AG04450 (cell line): ENCODE measurements at regions not wholly inside any gene's neighbourhood (a gene's known extent, or its start where the extent isn't known, plus 50 kb on each side); places are given as distances from the start of the nearest gene placed in this dataset.

Experiments
- CTCF ChIA-PET: fragments of 300-600, 350-600 bp; formaldehyde crosslinking; extraction: SDS; loops from one replicate; lab custom pipeline; 2022; ENCODE audit warnings: antibody characterized with exemption, inconsistent platforms; lab: Charles Lee
- POLR2A ChIA-PET: fragments of 350-600 bp; formaldehyde crosslinking; extraction: SDS; loops from one replicate; lab custom pipeline; 2021; ENCODE audit warnings: antibody characterized with exemption, inconsistent platforms; lab: Yijun Ruan, JAX
- DNase-seq: peaks from one replicate; pipeline ENCODE4 v3.0.0-alpha.2; 2011; ENCODE audit warnings: low read depth, low spot score
- H3K27ac ChIP-seq: one replicate; pipeline ENCODE4 v1.5.1; 2012; ENCODE audit warnings: low read depth, low read length, control low read depth
- H3K27me3 ChIP-seq: one replicate; pipeline ENCODE4 v1.6.0; 2012; ENCODE audit warnings: low read length; ENCODE audit not compliant: control insufficient read depth, insufficient read depth
- H3K4me3 ChIP-seq: 2 replicates; pipeline ENCODE4 v1.5.1; 2011; ENCODE audit warnings: mild to moderate bottlenecking, low read depth, low read length, control low read depth
- H3K9me3 ChIP-seq: 2 replicates; pipeline ENCODE4 v1.5.1; 2012; ENCODE audit warnings: low read length; ENCODE audit not compliant: control insufficient read depth, insufficient read depth
- CTCF ChIP-seq: IDR thresholded peaks from 2 replicates; pipeline ENCODE4 v1.5.1; 2011; ENCODE audit warnings: low read depth, low read length, control low read depth, inconsistent platforms

GRCh38 chr2:58768715-58769080 lies 527.6 kb upstream of the FANCL start:
- no peak overlapping the region for H3K4me3 ChIP-seq
- ChIA-PET POLR2A (no interaction called here), CTCF (interaction anchor here (0.7 kb wide), 1 partner anchor 61 kb away, joined by 4 read pairs; no protein-coding TSS in a partner anchor)
- H3K9me3 ChIP-seq, result no peaks in the 10 kb centered on the region
- no peak for TF ChIP-seq CTCF
- DNase-seq, result no peak
- no peak overlapping the region for H3K27ac ChIP-seq
- no peaks in the 10 kb centered on the region for H3K27me3 ChIP-seq

- no peak for TF ChIP-seq CTCF
- Histone ChIP-seq H3K9me3 (no peaks in the 10 kb centered on the region), H3K4me3 (no peak overlapping the region), H3K27me3 (no peaks in the 10 kb centered on the region), H3K27ac (no peak overlapping the region)
- ChIA-PET CTCF (interaction anchor here (0.7 kb wide), 1 partner anchor 61 kb away, joined by 4 read pairs; no protein-coding TSS in a partner anchor), POLR2A (no interaction called here)
- DNase-seq, result no peak
Observed at GRCh38 chr2:58767828-58768714, 526.9 kb upstream of the FANCL start.

GRCh38 chr2:58764338-58765104 lies 523.4 kb upstream of the FANCL start:
- ChIA-PET CTCF (interaction anchor here (3.0 kb wide), 1 partner anchor 418 kb away, joined by 10 read pairs; no protein-coding TSS in a partner anchor), POLR2A (no interaction called here)
- no peak for TF ChIP-seq CTCF

GRCh38 chr2:58762176-58762781 lies 521.2 kb upstream of the FANCL start:
- ChIA-PET POLR2A (no interaction called here), CTCF (interaction anchor here (0.6 to 3.0 kb wide), 9 partner anchors 9 to 1912 kb away, joined by 3 to 15 read pairs (median 4); no protein-coding TSS in a partner anchor)
- no peak overlapping the region for H3K27ac ChIP-seq
- DNase-seq, result peak; percentile 4
- H3K4me3 ChIP-seq, result no peak overlapping the region
- no peaks in the 10 kb centered on the region for H3K27me3 ChIP-seq
- no peaks in the 10 kb centered on the region for H3K9me3 ChIP-seq
- peak; percentile 62 for TF ChIP-seq CTCF

More at GRCh38 chr2:58764338-58765104, 523.4 kb upstream of the FANCL start:
- no peaks in the 10 kb centered on the region for H3K9me3 ChIP-seq
- no peak overlapping the region for H3K4me3 ChIP-seq
- H3K27me3 ChIP-seq, result no peaks in the 10 kb centered on the region
- no peak overlapping the region for H3K27ac ChIP-seq
- no peak for DNase-seq
